NCI-H128 (cell line): ENCODE measurements at regions not wholly inside any gene's neighbourhood (a gene's known extent, or its start where the extent isn't known, plus 50 kb on each side); places are given as distances from the start of the nearest gene placed in this dataset.
"Not testable (repeated sequence)": the region's sequence is repeated elsewhere in the genome, so short reads cannot be mapped to it uniquely, and the experiment has no call there.

ENCODE experiments used
- DNase-seq: peaks from one replicate; lab custom pipeline; 2025; ENCODE audit not compliant: unreplicated experiment; lab: John Stamatoyannopoulos, UW

DNA sequence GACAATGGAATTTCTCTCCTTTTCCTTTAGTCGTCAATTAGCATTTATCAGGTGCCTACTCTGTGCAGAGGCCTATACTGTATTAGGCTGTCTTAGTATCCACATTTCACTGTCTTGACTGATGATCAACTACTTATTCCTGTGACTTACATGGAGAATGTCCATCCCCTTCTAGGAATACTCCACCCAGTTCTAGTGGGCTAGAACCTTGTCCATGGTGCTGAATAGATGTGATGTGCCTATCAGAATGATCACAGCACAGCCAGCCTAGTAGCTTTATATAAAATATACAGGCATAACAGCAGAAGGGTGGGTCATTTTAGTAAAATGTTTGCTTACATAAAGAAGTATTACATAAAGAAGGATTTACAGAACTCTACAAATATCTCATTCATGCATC, 621.4 kb downstream of the PDCD6IP start:
- no peak for DNase-seq

DNA sequence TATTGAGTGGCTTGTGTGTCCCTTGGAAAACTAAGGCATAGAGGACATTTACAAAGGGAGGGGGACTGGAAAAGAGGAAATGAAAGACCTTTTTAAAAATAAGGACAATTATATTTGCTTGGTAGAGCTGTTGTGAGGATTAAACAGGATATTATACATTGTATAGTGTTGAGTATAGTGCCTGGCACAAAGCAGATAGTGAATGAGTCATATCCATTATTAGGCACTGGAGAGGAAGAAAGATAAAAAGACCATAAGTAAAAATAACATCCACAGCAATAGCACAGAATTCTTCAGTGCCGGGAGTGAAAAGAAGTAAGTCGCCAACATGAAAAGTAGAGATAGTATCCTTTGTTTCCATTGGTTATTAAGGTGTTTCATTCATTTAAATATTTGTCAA, 623.3 kb downstream of the PDCD6IP start:
- no peak for DNase-seq

DNA sequence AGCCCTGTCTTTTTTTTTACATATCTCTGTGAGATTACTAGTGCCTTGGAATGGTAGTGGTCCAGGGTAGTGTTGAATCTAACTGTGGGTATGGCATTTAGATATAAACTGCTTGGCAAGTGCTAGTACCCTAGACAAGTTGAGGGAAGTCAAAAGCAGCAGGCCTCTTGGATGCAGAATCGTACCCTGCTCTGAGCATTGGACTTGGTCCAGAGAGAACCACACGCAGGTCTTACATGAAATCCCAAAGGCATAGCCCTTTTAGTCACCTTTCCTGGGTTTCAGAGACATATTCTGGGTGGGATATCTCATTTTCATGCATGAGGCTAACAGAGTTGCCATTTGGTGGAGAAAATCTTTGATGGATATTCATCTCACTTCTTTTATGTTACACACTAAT, 641.4 kb downstream of the PDCD6IP start:
- DNase-seq: no peak

DNA sequence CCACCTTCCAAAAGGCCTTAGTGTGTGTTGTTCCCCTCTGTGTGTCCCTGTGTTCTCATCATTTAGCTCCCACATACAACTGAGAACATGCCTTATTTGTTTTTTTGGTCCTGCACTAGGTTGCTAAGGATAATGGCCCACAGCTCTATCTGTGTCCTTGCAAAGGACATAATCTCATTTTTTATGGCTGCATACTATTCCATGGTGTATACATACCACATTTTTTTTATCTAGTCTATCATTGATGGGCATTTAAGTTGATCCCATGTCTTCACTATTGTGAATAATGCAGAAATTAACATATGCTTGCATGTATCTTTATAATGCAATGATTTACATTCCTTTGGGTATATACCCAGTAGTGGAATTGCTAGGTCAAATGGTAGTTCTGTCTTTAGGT, 645.7 kb downstream of the PDCD6IP start:
- DNase-seq: no peak

DNA sequence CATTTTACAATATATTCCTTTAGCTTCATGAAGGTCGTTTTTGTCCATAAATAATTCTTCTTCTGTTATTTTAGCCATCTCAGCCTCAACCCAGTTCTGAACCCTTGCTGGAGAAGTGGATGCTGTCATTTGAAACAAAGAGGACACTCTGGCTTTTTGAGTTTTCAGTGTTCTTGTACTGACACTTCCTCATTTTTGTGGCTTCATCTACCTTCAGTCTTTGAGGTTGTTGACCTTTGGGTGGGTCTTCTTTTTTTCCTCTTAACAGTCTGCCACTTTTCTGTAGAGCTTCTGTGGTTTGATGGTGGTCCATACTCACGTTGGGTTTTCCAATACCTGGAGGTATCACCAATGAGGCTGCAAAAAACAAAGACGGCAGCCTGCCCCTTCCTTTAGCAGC, 650.9 kb downstream of the PDCD6IP start:
- no peak for DNase-seq

DNA sequence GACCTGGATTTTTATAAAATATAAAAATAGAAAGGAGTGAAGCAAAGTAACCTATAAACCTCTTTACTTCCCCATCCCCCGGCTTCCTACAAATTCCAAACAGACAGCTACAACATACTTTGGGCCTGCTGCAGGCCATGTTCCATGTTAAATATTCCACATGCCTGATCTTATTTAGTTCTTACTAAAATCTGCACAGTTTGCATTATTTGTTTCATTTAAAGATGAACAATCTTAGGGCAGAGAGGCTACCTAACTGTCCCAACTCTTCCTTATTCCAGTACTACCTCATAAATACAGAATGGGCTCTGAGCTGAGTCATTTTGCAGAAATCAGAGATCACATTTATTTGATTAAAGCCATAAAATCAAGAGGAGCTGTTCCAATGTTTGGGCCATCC, 665.0 kb downstream of the PDCD6IP start:
- DNase-seq: no peak

DNA sequence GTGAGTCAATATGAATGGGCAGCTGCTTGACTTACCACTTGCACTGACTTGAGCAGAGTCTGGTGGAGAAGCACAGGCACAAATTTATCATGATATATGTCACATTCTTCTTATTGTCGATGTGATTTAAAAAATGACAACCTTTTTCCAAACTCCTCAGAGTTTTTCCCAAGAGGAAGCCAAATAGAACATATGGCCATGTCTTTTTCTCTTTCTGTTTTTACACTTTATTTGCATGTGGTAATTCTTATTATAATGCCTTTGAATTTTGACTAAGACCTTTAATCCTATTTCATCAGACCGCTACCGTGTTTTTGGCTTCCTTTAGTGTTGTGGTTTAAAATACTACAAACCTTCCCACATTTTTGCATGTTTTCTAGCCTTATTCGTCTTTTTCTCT, 666.2 kb downstream of the PDCD6IP start:
- no peak for DNase-seq

DNA sequence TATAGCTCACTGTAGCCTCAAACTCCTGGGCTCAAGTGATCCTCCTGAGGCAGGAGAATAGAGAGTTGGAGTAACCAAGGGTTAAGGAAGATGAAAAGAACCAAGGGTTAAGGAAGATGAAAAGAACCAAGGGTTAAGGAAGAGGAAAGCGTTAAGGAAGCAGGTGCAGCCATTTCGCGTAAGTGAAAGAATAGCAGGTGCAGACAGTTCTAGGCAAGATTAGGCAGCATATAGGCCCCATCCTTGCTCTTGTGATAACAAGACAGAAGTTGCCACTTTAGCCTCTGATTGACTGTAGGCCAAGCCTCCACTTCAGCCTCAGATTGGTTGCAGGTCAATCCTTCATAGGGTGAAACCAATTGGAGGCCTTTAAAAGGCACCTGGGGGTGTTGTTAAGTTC, 677.4 kb downstream of the PDCD6IP start:
- no peak for DNase-seq

DNA sequence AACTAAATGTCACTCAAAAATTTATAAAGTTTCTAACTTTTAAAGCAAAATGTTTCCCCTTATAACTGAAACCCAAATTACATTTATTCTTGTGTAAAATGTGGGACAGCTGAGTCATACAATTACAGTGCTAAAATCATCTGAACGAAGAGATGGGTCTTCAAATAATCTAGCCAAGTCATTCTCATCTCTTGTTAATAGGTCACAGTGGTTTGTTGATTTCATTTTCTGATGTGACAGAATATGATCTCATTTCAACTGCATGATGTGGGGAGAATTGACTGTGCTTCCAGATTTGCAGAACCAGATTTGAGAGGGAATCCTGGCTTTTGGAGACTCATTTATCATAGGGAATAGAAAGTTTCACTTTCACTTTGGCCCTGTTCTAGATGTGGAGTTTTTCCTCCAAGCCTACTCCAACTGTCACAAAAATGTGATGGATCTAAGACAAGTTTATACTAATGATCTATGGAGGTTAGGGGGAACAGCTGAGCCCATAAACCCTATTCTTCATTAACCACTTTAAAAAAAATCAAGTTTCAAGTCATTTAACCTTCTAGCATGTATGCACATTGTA, 685.0 kb downstream of the PDCD6IP start:
- DNase-seq: no peak

DNA sequence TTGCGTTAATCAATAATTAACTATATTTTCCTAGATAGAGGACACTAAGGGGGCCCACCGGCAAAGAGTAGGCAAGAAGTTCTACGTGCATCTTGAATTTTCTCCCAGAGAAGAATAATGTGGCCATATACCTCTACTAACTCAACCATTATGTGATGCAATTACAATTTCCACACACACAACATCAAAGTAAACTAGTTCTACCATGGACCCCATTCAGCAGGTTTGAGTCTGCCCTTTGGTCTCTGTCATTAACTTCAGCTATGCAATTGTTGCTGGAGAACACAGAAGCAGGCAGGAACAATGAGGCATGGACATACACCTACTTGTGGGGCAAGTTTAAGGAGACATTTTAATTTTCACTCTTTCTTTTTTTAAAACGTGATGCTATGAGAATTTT, 705.9 kb downstream of the PDCD6IP start:
- DNase-seq: no peak

DNA sequence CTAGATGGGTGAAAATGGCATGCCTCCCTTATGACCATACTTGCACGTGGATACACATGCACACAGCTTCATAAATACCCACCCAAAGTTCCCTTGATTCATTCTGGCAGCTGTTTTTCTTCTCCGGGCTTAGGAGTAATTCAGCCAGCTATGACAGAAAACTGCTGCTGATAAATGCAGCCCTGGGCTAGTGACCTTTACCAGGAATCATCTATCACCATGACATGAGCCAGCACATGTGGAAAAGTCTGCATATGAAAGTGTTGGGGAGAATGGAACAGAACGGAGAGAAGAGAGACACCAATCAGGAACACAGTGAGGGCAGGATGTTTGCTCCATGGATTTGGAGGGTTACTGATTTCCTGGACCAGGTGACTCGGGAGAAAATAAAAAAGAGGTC, 706.3 kb downstream of the PDCD6IP start:
- no peak for DNase-seq

DNA sequence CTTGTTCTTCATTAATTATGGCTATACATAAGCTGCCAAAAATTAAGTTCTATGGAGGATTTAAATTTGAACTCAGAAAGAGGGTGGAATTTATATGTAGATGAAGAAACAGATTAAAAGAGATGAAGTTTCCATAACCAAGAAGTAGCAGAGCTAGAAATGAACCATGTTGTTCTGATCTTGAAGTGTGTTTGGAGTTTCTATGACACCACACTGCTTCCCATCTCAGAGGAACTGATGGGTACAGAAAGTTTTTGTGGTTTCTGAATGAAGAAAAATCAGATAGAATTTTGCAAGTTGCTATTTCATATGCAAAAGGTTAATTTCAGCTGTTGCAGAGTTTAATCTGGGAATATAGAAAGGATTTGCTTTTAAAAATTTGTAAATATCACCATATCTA, 710.3 kb downstream of the PDCD6IP start:
- DNase-seq: no peak

DNA sequence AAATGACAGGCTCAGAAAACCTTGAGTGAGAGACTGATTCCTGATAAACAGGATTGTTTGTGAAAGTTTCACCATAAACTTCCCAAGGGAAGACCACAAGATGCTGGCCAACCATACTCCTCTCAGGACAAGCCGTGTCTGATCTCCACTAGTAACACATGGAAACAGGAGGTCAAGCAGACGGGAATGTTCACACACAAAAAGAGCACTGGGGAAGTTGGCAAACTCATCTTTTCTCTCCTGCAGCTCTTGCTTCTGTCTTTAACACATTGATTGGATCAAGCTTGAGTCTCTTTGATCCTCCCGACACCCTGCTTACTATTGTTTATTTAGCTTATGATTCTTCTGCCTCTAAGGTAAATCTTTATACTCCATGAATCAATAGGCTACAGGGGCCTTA, 713.5 kb downstream of the PDCD6IP start:
- no peak for DNase-seq

DNA sequence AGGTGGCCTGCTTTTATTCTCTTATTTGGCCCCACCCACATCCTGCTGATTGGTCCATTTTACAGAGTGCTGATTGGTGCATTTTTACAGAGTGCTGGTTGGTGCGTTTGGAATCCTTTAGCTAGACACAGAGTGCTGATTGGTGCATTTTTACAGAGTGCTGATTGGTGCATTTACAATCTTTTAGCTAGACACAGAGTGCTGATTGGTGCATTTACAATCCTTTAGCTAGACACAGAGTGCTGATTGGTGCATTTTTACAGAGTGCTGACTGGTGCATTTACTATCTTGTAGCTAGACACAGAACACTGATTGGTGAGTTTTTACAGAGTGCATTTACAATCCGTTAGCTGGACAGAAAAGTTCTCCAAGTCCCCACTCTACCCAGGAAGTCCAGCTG, 720.6 kb downstream of the PDCD6IP start:
- DNase-seq: not testable (repeated sequence)

DNA sequence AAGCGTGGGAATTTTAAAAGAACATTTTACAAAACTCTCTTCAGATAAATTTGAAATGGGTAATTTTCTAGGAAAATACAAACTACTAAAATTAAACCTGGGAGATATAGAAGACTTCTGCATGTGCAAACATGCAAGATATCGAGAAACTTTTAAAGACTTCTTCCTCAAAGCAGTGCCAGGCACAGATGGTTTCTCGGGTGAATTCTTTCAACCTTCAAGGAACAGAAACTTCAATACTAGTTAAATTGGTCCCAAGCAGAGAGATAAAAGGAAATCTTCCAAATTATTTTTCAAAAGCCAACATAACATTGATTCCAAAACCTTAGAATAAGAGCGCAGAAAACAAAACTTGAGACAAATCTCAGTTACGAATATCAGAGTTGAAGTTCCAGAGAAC, 732.7 kb downstream of the PDCD6IP start:
- DNase-seq: no peak

DNA sequence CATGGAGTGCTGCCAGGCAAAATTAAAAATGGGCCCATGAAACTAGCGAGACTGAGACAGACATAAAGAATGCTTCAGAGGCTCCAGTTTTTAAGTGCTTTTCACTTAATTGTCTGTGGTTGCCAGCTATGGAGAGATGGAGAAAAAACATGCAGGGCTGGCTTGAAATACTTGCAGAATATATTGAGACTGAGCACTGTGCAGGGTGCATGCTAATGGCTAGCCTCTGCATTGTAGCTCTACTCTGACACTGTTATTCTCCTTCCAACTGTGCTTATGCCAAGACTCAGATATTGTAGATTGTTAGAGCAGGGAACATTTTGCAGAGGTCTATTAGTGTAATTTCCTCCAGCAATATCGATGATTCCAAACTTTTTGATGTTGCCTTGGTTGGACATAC, 735.0 kb downstream of the PDCD6IP start:
- DNase-seq: no peak

DNA sequence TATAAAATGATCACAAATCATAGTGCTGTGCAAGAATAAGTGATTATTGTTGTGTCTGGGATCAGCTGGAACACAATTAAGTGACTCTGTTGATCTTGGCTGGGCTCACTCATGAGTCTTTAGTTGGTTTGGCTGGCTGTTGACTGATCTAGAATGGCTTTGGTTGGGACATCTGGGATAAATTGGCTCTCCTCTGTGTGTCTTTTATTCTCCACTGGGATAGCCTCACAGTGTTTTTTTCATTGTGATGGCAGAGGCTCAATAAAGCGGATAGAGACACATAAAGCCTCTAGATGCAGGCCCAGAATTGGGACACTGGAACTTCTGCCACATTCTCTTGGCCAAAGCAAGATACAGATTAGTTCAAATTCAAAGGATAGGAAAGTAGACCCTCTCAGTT, 735.6 kb downstream of the PDCD6IP start:
- no peak for DNase-seq

DNA sequence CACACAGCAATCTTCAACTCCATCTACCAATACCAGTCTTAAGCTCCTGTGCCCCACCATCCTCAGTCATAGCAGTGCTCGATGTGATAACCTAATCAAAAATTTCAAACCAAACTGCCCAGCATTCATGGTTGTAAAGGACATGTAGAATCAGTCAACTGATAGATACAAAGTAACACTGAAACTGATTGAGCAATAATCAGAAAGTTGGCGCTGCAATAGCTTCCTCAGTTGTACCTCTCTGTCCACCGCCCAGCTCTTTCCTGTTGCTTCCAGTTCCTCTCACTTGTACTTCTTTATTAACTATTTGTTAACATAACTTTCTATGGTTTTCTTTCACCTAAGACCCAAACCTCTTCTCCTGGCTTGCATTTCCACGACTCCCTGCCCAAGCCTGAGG, 745.7 kb downstream of the PDCD6IP start:
- DNase-seq: no peak

DNA sequence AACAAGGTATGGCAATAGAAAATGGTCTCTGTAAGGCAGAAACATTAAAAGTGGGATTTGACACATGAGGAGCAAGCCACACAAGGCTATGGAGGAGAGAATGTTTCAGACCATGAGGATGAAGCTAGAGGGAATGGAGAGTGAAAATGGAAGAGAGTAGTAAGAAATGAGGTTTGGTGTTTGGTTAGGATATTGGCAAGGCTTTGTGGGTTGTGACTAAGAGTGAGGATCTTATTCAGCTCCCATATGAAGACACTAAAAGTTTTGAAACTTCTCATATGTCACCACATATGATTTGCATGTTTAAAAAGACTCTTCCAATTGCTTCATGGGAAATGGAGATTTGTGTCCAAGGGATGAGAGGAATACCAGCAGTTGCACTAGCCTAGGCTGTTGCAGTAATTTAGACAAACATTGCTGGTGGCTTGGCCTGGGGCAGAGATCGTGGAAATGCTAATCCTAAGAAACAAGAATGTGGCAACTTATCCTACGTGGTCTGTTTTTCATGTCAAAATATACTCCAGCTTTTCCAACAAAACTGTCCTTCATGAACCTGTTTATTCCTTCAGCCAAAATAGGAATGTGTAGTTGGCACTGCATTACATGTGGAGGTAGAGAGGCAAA, 749.0 kb downstream of the PDCD6IP start:
- no peak for DNase-seq

DNA sequence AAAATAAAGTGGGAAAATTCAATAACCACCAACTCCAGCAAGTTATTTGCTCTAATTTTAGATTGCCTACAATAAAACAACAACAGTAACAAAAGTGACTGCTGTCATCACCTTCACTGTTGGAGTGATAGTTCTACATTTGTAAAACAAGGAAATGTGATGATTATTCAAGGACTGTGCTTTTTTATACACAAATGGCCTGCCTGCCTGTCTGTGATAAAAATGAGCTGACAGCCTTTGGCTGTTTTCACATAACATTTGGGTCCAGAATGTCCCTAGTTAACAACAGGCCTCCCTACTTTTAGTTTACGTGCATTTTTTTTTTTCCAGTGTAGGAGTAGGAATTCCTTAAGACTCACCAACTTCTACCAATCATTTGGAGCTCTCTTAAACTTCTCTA, 768.8 kb downstream of the PDCD6IP start:
- no peak for DNase-seq

DNA sequence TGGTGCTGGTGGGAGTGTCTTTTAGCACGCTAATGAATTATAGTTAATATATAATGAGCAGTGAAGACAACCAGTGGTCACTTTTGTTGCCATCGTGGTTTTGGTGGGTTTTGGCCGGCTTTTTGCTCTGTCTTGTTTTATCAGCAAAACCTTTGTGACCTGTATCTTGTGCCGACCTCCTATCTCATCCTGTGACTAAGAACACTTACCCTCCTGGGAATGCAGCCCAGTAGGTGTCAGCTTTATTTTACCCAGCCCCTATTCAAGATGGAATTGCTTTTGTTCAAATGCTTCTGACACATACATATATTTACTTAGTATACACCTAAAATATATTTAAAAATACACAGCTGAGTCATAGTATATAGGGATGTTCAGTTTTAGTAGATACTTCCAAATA, 770.3 kb downstream of the PDCD6IP start:
- DNase-seq: no peak

DNA sequence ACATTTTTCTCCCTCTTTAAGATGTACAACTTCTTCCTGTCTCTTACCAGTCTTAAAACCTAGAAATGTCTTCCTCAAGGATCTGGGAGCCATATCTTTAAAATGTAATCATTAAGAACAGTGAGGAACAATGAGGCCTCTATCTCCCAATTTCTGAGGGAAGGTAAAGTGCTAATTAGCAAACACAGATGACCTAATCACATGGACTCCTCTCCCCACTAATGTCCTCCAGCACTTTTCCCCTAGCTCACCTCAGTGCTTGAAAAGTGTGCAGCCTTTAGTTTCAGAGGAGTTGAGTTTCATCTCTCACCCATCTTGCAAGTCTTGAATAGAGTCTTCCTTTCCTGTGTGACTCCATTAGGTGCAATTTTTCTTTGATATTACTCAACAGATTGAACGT, 771.0 kb downstream of the PDCD6IP start:
- DNase-seq: no peak

DNA sequence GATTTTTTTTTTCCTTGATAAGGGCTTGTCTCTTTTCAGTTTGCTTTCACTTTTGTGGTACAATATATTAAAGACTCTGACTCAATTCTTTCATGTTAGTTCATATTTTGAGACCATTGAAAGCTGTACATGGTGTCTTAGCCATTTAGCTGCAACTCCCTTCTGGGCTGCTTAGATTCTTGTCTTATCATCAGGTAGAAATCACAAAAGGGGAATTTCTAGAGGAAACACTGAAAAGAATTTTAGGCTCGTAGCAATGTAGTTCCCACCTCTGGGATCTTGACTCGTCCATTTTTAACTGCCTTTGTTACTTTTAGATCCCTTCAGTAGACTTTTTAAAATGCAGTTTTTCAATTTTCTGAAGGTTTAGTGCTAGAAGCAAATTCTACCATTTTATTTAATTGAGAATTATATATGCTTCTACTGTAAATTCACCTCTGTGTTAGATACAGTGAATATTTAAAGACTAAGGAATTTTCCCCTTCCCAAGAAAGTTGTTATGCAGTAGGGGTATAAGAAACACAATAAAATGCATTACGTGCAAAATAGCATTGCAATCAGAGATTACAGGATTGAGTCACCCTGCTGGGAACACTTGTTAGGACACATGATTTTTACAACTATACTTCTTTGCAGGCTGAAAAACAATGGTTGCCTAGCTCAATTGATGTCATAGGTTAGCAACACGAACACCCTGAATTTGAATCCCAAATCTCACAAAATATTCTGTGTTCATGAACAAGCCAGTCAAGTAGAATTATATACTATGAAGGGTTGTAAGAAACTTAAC, 772.7 kb downstream of the PDCD6IP start:
- DNase-seq: no peak
